ENCODE measurements at regions not wholly inside any gene's neighbourhood (a gene's known extent, or its start where the extent isn't known, plus 50 kb on each side); places are given as distances from the start of the nearest gene placed in this dataset.

GRCh38 chr2:146193619-146194018, 1651.2 kb upstream of the ACVR2A start:
- no peak for TF ChIP-seq SPI1 (IDR thresholded peaks at IDR 0.05; ENCODE audit: borderline replicate concordance, low read depth)
- no peak for TF ChIP-seq REST (IDR thresholded peaks at IDR 0.05; ENCODE audit: insufficient replicate concordance, low read depth)
- TF ChIP-seq POLR2AphosphoS5 (IDR thresholded peaks at IDR 0.05; ENCODE audit: low read depth): no peak
- TF ChIP-seq CTCF (IDR thresholded peaks at IDR 0.05; ENCODE audit: insufficient read depth, low read length): no peak
- no peak for TF ChIP-seq GABPA (IDR thresholded peaks at IDR 0.05; ENCODE audit: low read depth)
- no peak for DNase-seq (ENCODE audit: low read depth in 1 of 2, low spot score in 1 of 2)
- Histone ChIP-seq H3K27ac (replicated peaks) (no peak overlapping the region), H3K27me3 (ENCODE audit: insufficient read depth, poor library complexity, severe bottlenecking) (no peaks in the 10 kb centered on the region), H3K4me3 (replicated peaks; ENCODE audit: insufficient read depth, low read length) (no peak overlapping the region)

GRCh38 chr2:146189541-146189940, 1655.3 kb upstream of the ACVR2A start:
- no peak for DNase-seq (ENCODE audit: low read depth in 1 of 2, low spot score in 1 of 2)
- TF ChIP-seq REST (IDR thresholded peaks at IDR 0.05; ENCODE audit: insufficient replicate concordance, low read depth): no peak
- TF ChIP-seq CTCF (IDR thresholded peaks at IDR 0.05; ENCODE audit: insufficient read depth, low read length): no peak
- no peak for TF ChIP-seq SPI1 (IDR thresholded peaks at IDR 0.05; ENCODE audit: borderline replicate concordance, low read depth)
- no peak for TF ChIP-seq GABPA (IDR thresholded peaks at IDR 0.05; ENCODE audit: low read depth)
- TF ChIP-seq POLR2AphosphoS5 (IDR thresholded peaks at IDR 0.05; ENCODE audit: low read depth): no peak
- Histone ChIP-seq H3K27me3 (ENCODE audit: insufficient read depth, poor library complexity, severe bottlenecking) (no peaks in the 10 kb centered on the region), H3K4me3 (replicated peaks; ENCODE audit: insufficient read depth, low read length) (no peak overlapping the region), H3K27ac (replicated peaks) (no peak overlapping the region)

GRCh38 chr2:146173934-146174333, 1654.0 kb upstream of the ZEB2 start:
- DNase-seq (ENCODE audit: low read depth in 1 of 2, low spot score in 1 of 2): no peak
- H3K27ac ChIP-seq (replicated peaks): no peak overlapping the region
- TF ChIP-seq SPI1 (IDR thresholded peaks at IDR 0.05; ENCODE audit: borderline replicate concordance, low read depth) (no peak), CTCF (IDR thresholded peaks at IDR 0.05; ENCODE audit: insufficient read depth, low read length) (no peak), POLR2AphosphoS5 (IDR thresholded peaks at IDR 0.05; ENCODE audit: low read depth) (no peak), REST (IDR thresholded peaks at IDR 0.05; ENCODE audit: insufficient replicate concordance, low read depth) (no peak), GABPA (IDR thresholded peaks at IDR 0.05; ENCODE audit: low read depth) (no peak)
- no peaks in the 10 kb centered on the region for H3K27me3 ChIP-seq (ENCODE audit: insufficient read depth, poor library complexity, severe bottlenecking)
- no peak overlapping the region for H3K4me3 ChIP-seq (replicated peaks; ENCODE audit: insufficient read depth, low read length)

Measured in HL-60 (cell line).